PC-3 (cell line): ENCODE measurements at regions not wholly inside any gene's neighbourhood (a gene's known extent, or its start where the extent isn't known, plus 50 kb on each side); places are given as distances from the start of the nearest gene placed in this dataset.

Source experiments
- ATAC-seq: fragments of 200-7000 bp; cut with Tn5 transposase; 2 replicates; pipeline ENCODE4 v1.9.1; 2020; ENCODE audit warnings: mild to moderate bottlenecking, moderate library complexity
- BruUV-seq: library from RNA; stranded (reverse); fragments of 400-500 nt; replicated peaks from 2 replicates; lab custom pipeline; 2021; lab: Mats Ljungman, UMichigan
- CTCF ChIA-PET: fragments of 300-600 bp; sonication (Branson Sonifier 250); formaldehyde crosslinking; loops from one replicate; lab custom pipeline; 2022; ENCODE audit warnings: antibody characterized with exemption; lab: Charles Lee
- POLR2A ChIA-PET: fragments of 300-600 bp; sonication (Branson Sonifier 250); formaldehyde crosslinking; loops from one replicate; lab custom pipeline; 2022; ENCODE audit warnings: antibody characterized with exemption; ENCODE audit not compliant: unreplicated experiment; lab: Charles Lee
- DNase-seq: peaks from one replicate; pipeline ENCODE4 v3.0.0-alpha.2; 2015
- H2AFZ ChIP-seq: fragments of 300-600 bp; sonication (generic); 2 replicates; pipeline ENCODE4 v1.6.0; 2016; ENCODE audit warnings: antibody characterized with exemption, low read length
- H3F3A ChIP-seq: fragments of 300-600 bp; sonication (generic); one replicate; pipeline ENCODE4 v1.6.0; 2017; ENCODE audit warnings: antibody characterized with exemption, low read length, control low read depth, mild to moderate bottlenecking; ENCODE audit not compliant: unreplicated experiment
- H3K27ac ChIP-seq: fragments of 300-600 bp; sonication (generic); 2 replicates; pipeline ENCODE4 v1.5.1; 2016; ENCODE audit warnings: mild to moderate bottlenecking, low read length
- H3K27me3 ChIP-seq: fragments of 300-600 bp; sonication (generic); 2 replicates; pipeline ENCODE4 v1.6.1; 2016; ENCODE audit warnings: low read length, mixed read lengths
- H3K36me3 ChIP-seq: fragments of 300-600 bp; sonication (generic); 2 replicates; pipeline ENCODE4 v1.6.1; 2016; ENCODE audit warnings: low read depth, mixed run types, low read length, mixed read lengths
- H3K4me1 ChIP-seq: fragments of 300-600 bp; sonication (generic); 2 replicates; pipeline ENCODE4 v1.5.1; 2016; ENCODE audit warnings: low read length; ENCODE audit not compliant: insufficient read depth
- H3K4me2 ChIP-seq: fragments of 300-600 bp; sonication (generic); 2 replicates; pipeline ENCODE4 v1.6.0; 2016; ENCODE audit warnings: low read length
- H3K4me3 ChIP-seq: fragments of 300-600 bp; sonication (generic); 2 replicates; pipeline ENCODE4 v1.5.1; 2016; ENCODE audit warnings: mild to moderate bottlenecking, low read length, mixed read lengths
- H3K79me2 ChIP-seq: fragments of 300-600 bp; sonication (generic); 2 replicates; pipeline ENCODE4 v1.6.1; 2017; ENCODE audit warnings: low read length, mixed read lengths
- H3K9ac ChIP-seq: fragments of 300-600 bp; sonication (generic); 2 replicates; pipeline ENCODE4 v1.6.0; 2016; ENCODE audit warnings: mild to moderate bottlenecking, low read length
- H3K9me2 ChIP-seq: fragments of 300-600 bp; sonication (generic); replicated peaks from 2 replicates; pipeline ENCODE4 v1.6.1; 2016; ENCODE audit warnings: mixed run types, low read length, mixed read lengths
- H3K9me3 ChIP-seq: fragments of 300-600 bp; sonication (generic); 2 replicates; pipeline ENCODE4 v1.6.1; 2016; ENCODE audit warnings: low read length, mixed read lengths
- H4K20me1 ChIP-seq: fragments of 300-600 bp; sonication (generic); 2 replicates; pipeline ENCODE4 v1.6.1; 2016; ENCODE audit warnings: low read length, mixed read lengths
- CTCF ChIP-seq: fragments of 300-600 bp; sonication (generic); conservative IDR thresholded peaks from 2 replicates; pipeline ENCODE4 v1.5.1; 2017; ENCODE audit warnings: antibody characterized with exemption, low read depth, mild to moderate bottlenecking, low read length
- EZH2 ChIP-seq: fragments of 300-600 bp; sonication (generic); IDR thresholded peaks from one replicate; pipeline ENCODE4 v1.6.1; 2017; ENCODE audit warnings: antibody characterized with exemption, mild to moderate bottlenecking, low read length; ENCODE audit not compliant: unreplicated experiment
- EZH2phosphoT487 ChIP-seq: fragments of 300-600 bp; sonication (generic); IDR thresholded peaks from 2 replicates; pipeline ENCODE4 v1.6.1; 2018; ENCODE audit warnings: mild to moderate bottlenecking, antibody characterized with exemption, low read length, borderline replicate concordance
- intact Hi-C: fragments of 100-400 bp; cut with micrococcal nuclease; formaldehyde crosslinking; loops from 2 replicates; pipeline ENCODE4 v1.9.0; 2023

- Histone ChIP-seq H3K9ac (no peak overlapping the region), H4K20me1 (no peaks in the 10 kb centered on the region), H3F3A (no peaks in the 10 kb centered on the region), H3K4me3 (no peak overlapping the region), H3K36me3 (no peaks in the 10 kb centered on the region), H2AFZ (no peak overlapping the region), H3K4me1 (no peaks in the 10 kb centered on the region), H3K4me2 (no peak overlapping the region), H3K79me2 (no peaks in the 10 kb centered on the region), H3K9me3 (no peaks in the 10 kb centered on the region), H3K27ac (no peak overlapping the region), H3K27me3 (no peaks in the 10 kb centered on the region), H3K9me2 (no peaks in the 10 kb centered on the region)
- TF ChIP-seq EZH2phosphoT487 (no peak), CTCF (no peak), EZH2 (no peak)
- intact Hi-C loops: no loop called here
- DNase-seq (no peak), ATAC-seq (no peak)
- ChIA-PET POLR2A (no interaction called here), CTCF (no interaction called here)
- no TSS peak for BruUV-seq
Measured at GRCh38 chr4:96227515-96227914, 387.6 kb downstream of the PDHA2 start.

- Histone ChIP-seq H3K4me1 (no peaks in the 10 kb centered on the region), H4K20me1 (no peaks in the 10 kb centered on the region), H3K9me3 (no peaks in the 10 kb centered on the region), H3K27me3 (no peaks in the 10 kb centered on the region), H3K9me2 (no peaks in the 10 kb centered on the region), H3K9ac (no peak overlapping the region), H3K4me3 (no peak overlapping the region), H3K79me2 (no peaks in the 10 kb centered on the region), H3K27ac (no peak overlapping the region), H2AFZ (no peak overlapping the region), H3F3A (no peaks in the 10 kb centered on the region), H3K4me2 (no peak overlapping the region), H3K36me3 (no peaks in the 10 kb centered on the region)
- no peak for DNase-seq
- intact Hi-C loops: no loop called here
- no TSS peak for BruUV-seq
- ChIA-PET CTCF (no interaction called here), POLR2A (no interaction called here)
- TF ChIP-seq CTCF (no peak), EZH2phosphoT487 (no peak), EZH2 (no peak)
- no peak for ATAC-seq
Measured at GRCh38 chr4:96228463-96228862, 388.6 kb downstream of the PDHA2 start.

- no TSS peak for BruUV-seq
- no peak overlapping the region for H3K4me2 ChIP-seq
- no peaks in the 10 kb centered on the region for H3F3A ChIP-seq
- no peak for TF ChIP-seq EZH2phosphoT487
- TF ChIP-seq CTCF: no peak
- no peak for TF ChIP-seq EZH2
- H2AFZ ChIP-seq: no peak overlapping the region
- POLR2A ChIA-PET: no interaction called here
- CTCF ChIA-PET: no interaction called here
- no peaks in the 10 kb centered on the region for H3K27me3 ChIP-seq
- DNase-seq (no peak), ATAC-seq (no peak)
- no peaks in the 10 kb centered on the region for H3K9me3 ChIP-seq
- no peaks in the 10 kb centered on the region for H4K20me1 ChIP-seq
- no peaks in the 10 kb centered on the region for H3K36me3 ChIP-seq
- no peak overlapping the region for H3K4me3 ChIP-seq
- no peak overlapping the region for H3K27ac ChIP-seq
- H3K79me2 ChIP-seq: no peaks in the 10 kb centered on the region
- no peaks in the 10 kb centered on the region for H3K9me2 ChIP-seq
- no peak overlapping the region for H3K9ac ChIP-seq
- no peaks in the 10 kb centered on the region for H3K4me1 ChIP-seq
- intact Hi-C loops: no loop called here
Measured at GRCh38 chr4:96240041-96240440, 400.1 kb downstream of the PDHA2 start.
